ENCODE measurements at regions not wholly inside any gene's neighbourhood (a gene's known extent, or its start where the extent isn't known, plus 50 kb on each side); places are given as distances from the start of the nearest gene placed in this dataset.

GRCh38 chr12:107337346-107338095 is 244.2 kb upstream of the CRY1 start:
- no peak overlapping the region for H2AFZ ChIP-seq
- H3K79me2 ChIP-seq = peaks cover 82% of the 10 kb centered on the region
- no peak overlapping the region for H3K27ac ChIP-seq

DNA sequence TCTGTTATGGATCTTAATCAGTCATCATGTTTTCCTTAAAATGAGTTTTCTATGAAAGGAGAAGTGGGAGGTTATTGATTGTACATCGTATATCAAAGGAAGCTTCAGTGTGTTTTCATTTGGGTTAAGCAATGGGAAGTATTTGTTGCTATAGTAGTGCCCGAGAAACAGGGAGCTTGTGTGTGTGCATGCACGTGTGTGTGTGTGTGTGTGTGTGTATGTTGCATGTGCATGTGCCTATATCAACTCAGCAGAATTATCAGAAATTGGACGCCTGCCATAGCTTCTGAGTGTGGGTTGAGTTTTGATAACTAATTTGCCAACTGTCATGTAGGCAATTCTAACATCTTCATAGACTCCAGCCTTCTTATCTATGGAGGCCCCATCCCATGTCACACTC is 246.1 kb upstream of the CRY1 start:
- TF ChIP-seq, protein P1, sequence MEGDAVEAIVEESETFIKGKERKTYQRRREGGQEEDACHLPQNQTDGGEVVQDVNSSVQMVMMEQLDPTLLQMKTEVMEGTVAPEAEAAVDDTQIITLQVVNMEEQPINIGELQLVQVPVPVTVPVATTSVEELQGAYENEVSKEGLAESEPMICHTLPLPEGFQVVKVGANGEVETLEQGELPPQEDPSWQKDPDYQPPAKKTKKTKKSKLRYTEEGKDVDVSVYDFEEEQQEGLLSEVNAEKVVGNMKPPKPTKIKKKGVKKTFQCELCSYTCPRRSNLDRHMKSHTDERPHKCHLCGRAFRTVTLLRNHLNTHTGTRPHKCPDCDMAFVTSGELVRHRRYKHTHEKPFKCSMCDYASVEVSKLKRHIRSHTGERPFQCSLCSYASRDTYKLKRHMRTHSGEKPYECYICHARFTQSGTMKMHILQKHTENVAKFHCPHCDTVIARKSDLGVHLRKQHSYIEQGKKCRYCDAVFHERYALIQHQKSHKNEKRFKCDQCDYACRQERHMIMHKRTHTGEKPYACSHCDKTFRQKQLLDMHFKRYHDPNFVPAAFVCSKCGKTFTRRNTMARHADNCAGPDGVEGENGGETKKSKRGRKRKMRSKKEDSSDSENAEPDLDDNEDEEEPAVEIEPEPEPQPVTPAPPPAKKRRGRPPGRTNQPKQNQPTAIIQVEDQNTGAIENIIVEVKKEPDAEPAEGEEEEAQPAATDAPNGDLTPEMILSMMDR (IDR thresholded peaks at IDR 0.05) = no peak
- Histone ChIP-seq H3K36me3 (ENCODE audit: control insufficient read depth, insufficient read depth, low read length) (no peaks in the 10 kb centered on the region), H3K79me2 (peaks cover 79% of the 10 kb centered on the region), H3K4me1 (peaks cover 6% of the 10 kb centered on the region), H3K27me3 (ENCODE audit: control insufficient read depth, insufficient read depth, low read length) (no peaks in the 10 kb centered on the region), H3K4me2 (ENCODE audit: low read length) (peak overlapping the region; percentile 7), H3K4me3 (ENCODE audit: low read depth, low read length) (no peak overlapping the region), H2AFZ (no peak overlapping the region), H3K27ac (no peak overlapping the region), H3K9ac (no peak overlapping the region), H3K9me3 (ENCODE audit: control insufficient read depth, low read length) (no peaks in the 10 kb centered on the region)

More at GRCh38 chr12:107337346-107338095, 244.2 kb upstream of the CRY1 start:
- Histone ChIP-seq H3K36me3 (ENCODE audit: control insufficient read depth, insufficient read depth, low read length) (no peaks in the 10 kb centered on the region), H3K9ac (no peak overlapping the region), H3K27me3 (ENCODE audit: control insufficient read depth, insufficient read depth, low read length) (no peaks in the 10 kb centered on the region), H3K4me1 (peaks cover 6% of the 10 kb centered on the region), H3K9me3 (ENCODE audit: control insufficient read depth, low read length) (no peaks in the 10 kb centered on the region), H3K4me3 (ENCODE audit: low read depth, low read length) (no peak overlapping the region), H3K4me2 (ENCODE audit: low read length) (no peak overlapping the region)
- TF ChIP-seq, protein P1 (IDR thresholded peaks at IDR 0.05) = no peak

GRCh38 chr12:107339932-107340331 is 246.6 kb upstream of the CRY1 start:
- Histone ChIP-seq H3K79me2 (peaks cover 82% of the 10 kb centered on the region), H2AFZ (no peak overlapping the region), H3K4me3 (ENCODE audit: low read depth, low read length) (no peak overlapping the region), H3K27ac (no peak overlapping the region), H3K27me3 (ENCODE audit: control insufficient read depth, insufficient read depth, low read length) (no peaks in the 10 kb centered on the region), H3K4me1 (peaks cover 6% of the 10 kb centered on the region), H3K4me2 (ENCODE audit: low read length) (no peak overlapping the region), H3K9me3 (ENCODE audit: control insufficient read depth, low read length) (no peaks in the 10 kb centered on the region), H3K36me3 (ENCODE audit: control insufficient read depth, insufficient read depth, low read length) (no peaks in the 10 kb centered on the region), H3K9ac (no peak overlapping the region)
- TF ChIP-seq, protein P1 (IDR thresholded peaks at IDR 0.05) = no peak

DNA sequence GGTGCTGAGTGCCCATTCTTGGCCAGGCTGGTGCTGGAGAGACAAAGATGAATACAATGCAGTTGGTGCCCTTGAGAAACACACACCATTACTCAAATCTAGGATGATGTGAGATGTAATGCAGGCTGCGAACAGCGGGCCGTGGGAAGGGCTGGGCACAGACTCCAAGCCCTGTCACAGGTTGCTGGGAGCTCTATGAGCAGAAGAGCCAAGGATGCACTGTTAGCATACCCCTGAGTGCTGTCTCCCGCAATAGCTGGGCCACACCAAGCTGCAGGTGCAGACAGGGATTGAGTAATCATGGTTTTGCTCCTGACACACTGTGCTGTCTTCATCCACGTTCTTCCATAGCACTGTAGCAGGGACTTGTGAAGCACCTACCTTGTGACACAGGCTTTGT is 247.5 kb upstream of the CRY1 start:
- Histone ChIP-seq H3K27ac (no peak overlapping the region), H3K9ac (no peak overlapping the region), H3K36me3 (ENCODE audit: control insufficient read depth, insufficient read depth, low read length) (no peaks in the 10 kb centered on the region), H3K4me2 (ENCODE audit: low read length) (no peak overlapping the region), H3K79me2 (peaks cover 83% of the 10 kb centered on the region), H3K4me3 (ENCODE audit: low read depth, low read length) (no peak overlapping the region), H3K27me3 (ENCODE audit: control insufficient read depth, insufficient read depth, low read length) (no peaks in the 10 kb centered on the region), H2AFZ (no peak overlapping the region), H3K9me3 (ENCODE audit: control insufficient read depth, low read length) (no peaks in the 10 kb centered on the region), H3K4me1 (peaks cover 6% of the 10 kb centered on the region)
- TF ChIP-seq, protein P1 (IDR thresholded peaks at IDR 0.05) = no peak
